8988T (cell line): ENCODE measurements at regions not wholly inside any gene's neighbourhood (a gene's known extent, or its start where the extent isn't known, plus 50 kb on each side); places are given as distances from the start of the nearest gene placed in this dataset.

Source experiments
- DNase-seq: peaks from one replicate; pipeline ENCODE4 v3.0.0; 2011

DNA sequence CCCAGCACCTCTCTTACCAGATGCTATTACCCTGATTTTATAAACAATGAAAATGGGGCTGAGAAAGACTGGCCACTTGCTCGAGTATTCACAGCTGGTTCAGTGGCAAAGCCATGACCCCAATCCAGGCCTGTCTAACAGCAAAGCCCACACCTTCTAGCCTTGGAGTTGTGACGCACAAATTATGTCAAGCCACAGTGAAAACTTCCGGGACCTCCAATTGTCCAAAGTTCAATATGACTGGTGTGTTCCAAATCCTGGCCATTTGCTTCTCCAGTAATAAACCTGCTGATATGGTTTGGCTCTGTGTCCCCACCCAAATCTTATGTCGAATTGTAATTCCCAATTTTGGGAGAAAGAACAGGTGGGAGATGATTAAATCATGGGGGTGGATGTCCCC lies 64.7 kb upstream of the RIOK3 start:
- DNase-seq: no peak

DNA sequence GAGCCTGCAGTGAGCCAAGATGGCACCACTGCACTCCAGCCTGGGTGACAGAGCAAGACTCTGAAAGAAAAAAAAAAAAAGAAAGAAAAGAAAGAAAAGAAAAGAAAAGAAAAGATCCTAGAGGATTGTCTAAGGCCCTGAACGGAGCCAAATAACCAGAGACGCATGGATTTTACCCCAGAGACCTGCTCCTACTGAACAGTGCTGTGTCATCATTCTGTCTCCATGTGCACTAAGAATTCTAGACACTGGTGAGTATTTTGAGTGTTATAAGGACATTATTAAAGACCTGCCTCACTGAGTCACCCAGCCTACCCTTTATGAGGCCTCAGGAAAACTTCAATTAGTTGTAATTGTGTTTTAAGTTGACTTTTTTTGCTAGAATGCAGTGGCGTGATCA lies 61.9 kb upstream of the RIOK3 start:
- no peak for DNase-seq

DNA sequence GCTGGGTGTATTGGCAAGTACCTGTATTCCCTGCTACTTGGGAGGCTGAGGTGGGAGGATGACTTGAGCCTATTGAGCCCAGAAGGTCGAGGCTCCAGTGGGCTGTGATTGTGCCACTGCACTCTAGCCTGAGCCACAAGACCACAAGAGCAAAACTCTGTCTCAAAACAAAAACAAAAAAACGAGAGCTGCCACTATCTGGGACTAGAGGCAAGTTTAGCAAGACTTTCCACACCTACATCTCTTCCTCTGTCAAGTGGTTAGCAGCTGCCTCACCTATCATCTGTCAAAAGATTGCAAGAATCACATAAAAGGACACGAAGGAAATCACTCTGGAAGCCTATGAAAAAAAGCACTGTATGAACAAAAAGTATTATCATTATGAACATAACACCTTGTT lies 55.2 kb upstream of the RIOK3 start:
- DNase-seq: no peak

DNA sequence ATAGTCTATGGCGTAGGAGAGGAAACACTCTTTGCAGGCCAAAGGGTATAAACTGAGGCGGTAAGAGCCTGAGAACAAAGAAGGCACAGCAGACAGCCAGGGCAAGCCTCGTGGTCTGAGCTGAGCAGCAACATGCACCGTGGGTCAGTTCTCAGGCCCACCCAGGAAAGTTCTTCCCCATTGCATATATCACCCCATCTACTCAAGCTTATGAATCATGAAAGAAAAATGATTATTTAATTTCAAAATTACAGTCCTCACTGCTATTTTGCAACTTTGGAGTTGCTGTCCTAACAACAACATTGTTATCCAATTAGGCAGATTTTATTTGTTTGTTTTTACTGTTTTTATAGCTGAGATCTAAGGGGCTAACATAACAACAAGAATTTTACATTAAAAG lies 54.7 kb upstream of the RIOK3 start:
- no peak for DNase-seq

DNA sequence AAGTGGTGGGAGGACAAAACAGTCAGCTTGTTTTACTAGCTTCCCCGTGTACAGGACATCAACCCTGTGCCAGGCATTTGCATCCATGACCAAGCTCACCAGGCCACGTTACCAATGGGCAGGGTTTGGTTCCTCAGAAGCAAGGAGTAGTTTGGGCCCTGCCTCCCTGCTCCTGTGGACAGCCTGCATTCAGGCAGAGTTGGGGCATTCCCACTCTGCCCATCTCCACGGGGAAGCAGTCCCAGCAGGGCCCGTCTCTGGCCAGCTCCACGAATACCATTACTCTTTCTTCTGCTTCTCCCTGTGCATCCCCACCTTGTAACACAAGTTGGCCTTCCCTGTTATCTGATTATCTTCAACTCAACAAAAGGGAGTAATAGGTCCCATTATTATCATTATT lies 54.0 kb upstream of the RIOK3 start:
- no peak for DNase-seq

DNA sequence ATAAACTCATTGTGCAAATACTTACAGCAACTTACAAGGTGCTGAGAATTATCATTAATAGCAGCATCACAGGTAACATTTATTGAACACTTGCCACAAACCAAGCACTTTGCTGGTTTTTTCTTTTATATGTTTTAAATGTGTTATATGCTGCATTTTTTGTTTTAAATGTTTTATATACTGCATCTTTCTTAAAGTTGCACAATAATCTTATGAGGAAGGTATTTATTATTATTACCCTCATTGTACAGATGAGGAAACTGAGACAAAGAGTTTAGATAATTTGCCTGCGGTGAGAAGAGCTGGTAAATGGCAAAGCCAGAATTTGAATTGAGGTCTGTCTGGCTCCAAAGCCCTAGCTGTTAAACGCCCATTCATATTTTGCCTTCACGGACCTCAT lies 52.2 kb upstream of the RIOK3 start:
- DNase-seq: no peak

DNA sequence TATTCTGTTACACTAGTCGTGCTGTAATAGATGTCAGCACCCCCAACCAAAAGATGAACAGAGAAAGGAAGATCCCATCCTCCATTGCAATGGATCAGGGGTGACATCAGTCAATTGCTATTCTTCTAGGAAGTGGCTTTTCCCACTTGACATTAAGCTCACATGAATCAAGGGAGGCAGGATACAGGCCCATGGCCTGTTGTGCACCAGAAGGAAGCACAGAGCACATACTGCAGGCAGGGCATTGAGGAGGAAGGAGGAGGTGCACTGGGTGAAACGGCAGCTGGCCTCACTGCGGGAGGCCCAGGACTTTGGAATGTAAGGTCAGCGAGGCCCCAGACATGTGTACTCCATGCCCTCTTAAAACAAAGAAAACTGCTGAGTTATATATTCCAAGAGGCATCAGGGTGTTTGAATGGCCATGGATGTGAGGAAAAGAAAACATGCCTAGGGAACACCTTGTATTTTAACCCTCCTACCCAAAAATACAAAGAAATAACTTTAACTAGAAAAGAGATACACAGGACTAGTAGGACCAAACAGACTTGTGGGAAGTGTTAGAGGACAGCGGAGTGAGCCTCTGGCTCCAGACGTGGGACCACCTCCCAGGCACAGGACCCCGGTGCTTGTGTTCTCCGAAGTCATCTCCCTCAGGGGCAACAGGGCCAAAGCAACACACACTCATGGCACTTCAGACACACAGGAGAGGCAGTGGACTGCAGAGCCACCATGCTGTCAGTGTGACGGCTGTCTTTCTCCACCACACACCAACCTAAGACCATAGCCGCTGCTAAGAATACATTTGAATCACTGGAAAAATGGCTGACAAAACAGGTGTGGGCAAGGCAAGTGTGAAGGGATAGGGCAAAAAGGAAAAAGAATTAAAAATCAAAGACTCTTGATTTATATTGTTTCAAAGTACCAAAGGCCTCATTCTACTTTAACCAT lies 51.4 kb upstream of the RIOK3 start:
- no peak for DNase-seq
